Colonic mucosa (tissue), 4 donors: ENCODE measurements at regions not wholly inside any gene's neighbourhood (a gene's known extent, or its start where the extent isn't known, plus 50 kb on each side); places are given as distances from the start of the nearest gene placed in this dataset.
"Not testable (repeated sequence)": the region's sequence is repeated elsewhere in the genome, so short reads cannot be mapped to it uniquely, and the experiment has no call there.

Source experiments
- DNase-seq: peaks from one replicate; pipeline ENCODE4 v3.0.0-alpha.2; 2020
- H3K27ac ChIP-seq: fragments of 200-600 bp; one replicate; pipeline ENCODE4 v1.8.0; 2021
- H3K27me3 ChIP-seq: fragments of 200-600 bp; one replicate; pipeline ENCODE4 v1.8.0; 2021
- H3K36me3 ChIP-seq: fragments of 200-600 bp; one replicate; pipeline ENCODE4 v1.8.0; 2021
- H3K4me1 ChIP-seq: fragments of 200-600 bp; one replicate; pipeline ENCODE4 v1.8.0; 2021; ENCODE audit warnings: mild to moderate bottlenecking
- H3K4me3 ChIP-seq: fragments of 200-600 bp; one replicate; pipeline ENCODE4 v1.8.0; 2021
- H3K9ac ChIP-seq, 2 donors: one replicate each; pipeline ENCODE4 v1.7.0; 2013; ENCODE audit warnings: control low read depth in 2 of 2, low read depth in 2 of 2, low read length in 2 of 2
- H3K9me3 ChIP-seq: fragments of 200-600 bp; one replicate; pipeline ENCODE4 v1.8.0; 2021
- CTCF ChIP-seq: fragments of 200-600 bp; IDR thresholded peaks from one replicate; pipeline ENCODE4 v1.8.0; 2022; ENCODE audit warnings: antibody characterized with exemption, mild to moderate bottlenecking
- intact Hi-C: fragments of 100-400 bp; cut with DNase I; formaldehyde crosslinking; loops from one replicate; pipeline ENCODE4 v1.14.1; 2022
- donor health status: healthy.
- donor health status: DM: no; HTN: no; CAD: no.
- donor health status: DM: no; HTN: no; CAD: no.

- no peak overlapping the region for H3K27ac ChIP-seq
- H3K4me1 ChIP-seq = no peaks in the 10 kb centered on the region
- H3K27me3 ChIP-seq = no peaks in the 10 kb centered on the region
- DNase-seq = peak; percentile 44
- TF ChIP-seq CTCF = no peak
- H3K4me3 ChIP-seq = no peak overlapping the region
- intact Hi-C loops = no loop called here
- H3K36me3 ChIP-seq = no peaks in the 10 kb centered on the region
- H3K9me3 ChIP-seq = no peaks in the 10 kb centered on the region
- H3K9ac ChIP-seq = peak overlapping the region in 1 of 2 donors; percentile 30
Observed at GRCh38 chr1:161439280-161440232, 65.7 kb upstream of the FCGR2A start.

- H3K4me1 ChIP-seq, intact Hi-C loops, H3K36me3 ChIP-seq, H3K9ac ChIP-seq, H3K27me3 ChIP-seq, H3K9me3 ChIP-seq, H3K4me3 ChIP-seq, DNase-seq, H3K27ac ChIP-seq: not testable (repeated sequence)
Observed at GRCh38 chr1:161433191-161433590, 65.5 kb upstream of the CFAP126 start.

GRCh38 chr1:161432091-161432490 is 64.4 kb upstream of the CFAP126 start:
- Histone ChIP-seq H3K36me3 (no peaks in the 10 kb centered on the region), H3K4me1 (no peaks in the 10 kb centered on the region), H3K4me3 (no peak overlapping the region), H3K27me3 (no peaks in the 10 kb centered on the region), H3K27ac (no peak overlapping the region), H3K9ac (no peak overlapping the region), H3K9me3 (no peaks in the 10 kb centered on the region)
- DNase-seq = no peak
- TF ChIP-seq CTCF = no peak
- intact Hi-C loops = no loop called here

- H3K9me3 ChIP-seq = no peaks in the 10 kb centered on the region
- intact Hi-C loops = no loop called here
- H3K27ac ChIP-seq = no peak overlapping the region
- no peaks in the 10 kb centered on the region for H3K36me3 ChIP-seq
- no peak overlapping the region for H3K9ac ChIP-seq
- H3K4me1 ChIP-seq = no peaks in the 10 kb centered on the region
- DNase-seq = no peak
- H3K4me3 ChIP-seq = no peak overlapping the region
- TF ChIP-seq CTCF = no peak
- H3K27me3 ChIP-seq = no peaks in the 10 kb centered on the region
Observed at GRCh38 chr1:161427733-161428516, 60.2 kb upstream of the CFAP126 start.

- H3K9ac ChIP-seq, H3K27me3 ChIP-seq, H3K27ac ChIP-seq, H3K36me3 ChIP-seq, intact Hi-C loops, H3K4me1 ChIP-seq, H3K4me3 ChIP-seq, H3K9me3 ChIP-seq, DNase-seq: not testable (repeated sequence)
Observed at GRCh38 chr1:161422914-161423313, 55.2 kb upstream of the CFAP126 start.

- H3K9me3 ChIP-seq = no peaks in the 10 kb centered on the region
- intact Hi-C loops = no loop called here
- no peak overlapping the region for H3K27ac ChIP-seq
- no peak overlapping the region for H3K9ac ChIP-seq
- no peaks in the 10 kb centered on the region for H3K36me3 ChIP-seq
- H3K27me3 ChIP-seq = no peaks in the 10 kb centered on the region
- H3K4me1 ChIP-seq = no peaks in the 10 kb centered on the region
- TF ChIP-seq CTCF = no peak
- DNase-seq = no peak
- no peak overlapping the region for H3K4me3 ChIP-seq
Observed at GRCh38 chr1:161421456-161421855, 53.8 kb upstream of the CFAP126 start.
